GM23338 (cell line): ENCODE measurements at regions not wholly inside any gene's neighbourhood (a gene's known extent, or its start where the extent isn't known, plus 50 kb on each side); places are given as distances from the start of the nearest gene placed in this dataset.

Experiments
- CREB1 ChIP-seq: fragments of 250-450 bp; sonication (Bioruptor Pico); IDR thresholded peaks from 2 replicates; pipeline ENCODE4 v1.5.0; 2020; ENCODE audit warnings: low read depth, mild to moderate bottlenecking, moderate library complexity
- ETS1 ChIP-seq: IDR thresholded peaks from 2 replicates; pipeline ENCODE4 v1.6.1; 2016; ENCODE audit warnings: antibody characterized with exemption
- EZH2 ChIP-seq: fragments of 200-600 bp; sonication (generic); IDR thresholded peaks from one replicate; pipeline ENCODE4 v1.8.0; 2017; ENCODE audit warnings: antibody characterized with exemption, mild to moderate bottlenecking, low read depth; ENCODE audit not compliant: unreplicated experiment
- EZH2phosphoT487 ChIP-seq: fragments of 200-600 bp; sonication (generic); IDR thresholded peaks from one replicate; pipeline ENCODE4 v1.8.1; 2018; ENCODE audit warnings: antibody characterized with exemption; ENCODE audit not compliant: unreplicated experiment
- POLR2AphosphoS5 ChIP-seq: IDR thresholded peaks from 2 replicates; pipeline ENCODE4 v1.6.1; 2016; ENCODE audit warnings: antibody characterized with exemption, low read depth
- STAT1 ChIP-seq: IDR thresholded peaks from one replicate; pipeline ENCODE4 v1.6.1; 2016; ENCODE audit warnings: antibody characterized with exemption; ENCODE audit not compliant: unreplicated experiment
- TF ChIP-seq, protein P1 (sequence below), 2 experiments: fragments of 200-600 bp in 1 of 2; sonication (generic) in 1 of 2; conservative IDR thresholded peaks; 2 replicates each; pipeline versions ENCODE4 v1.5.1 to v1.6.1; 2016 to 2017; ENCODE audit warnings: antibody characterized with exemption in 2 of 2, low read depth in 2 of 2, mild to moderate bottlenecking in 2 of 2, moderate library complexity in 1 of 2
- TF ChIP-seq, protein P2 (sequence below): IDR thresholded peaks from one replicate; pipeline ENCODE4 v1.6.1; 2018; ENCODE audit warnings: antibody characterized with exemption; ENCODE audit not compliant: unreplicated experiment

- no peak for TF ChIP-seq POLR2AphosphoS5
- TF ChIP-seq, protein P1, sequence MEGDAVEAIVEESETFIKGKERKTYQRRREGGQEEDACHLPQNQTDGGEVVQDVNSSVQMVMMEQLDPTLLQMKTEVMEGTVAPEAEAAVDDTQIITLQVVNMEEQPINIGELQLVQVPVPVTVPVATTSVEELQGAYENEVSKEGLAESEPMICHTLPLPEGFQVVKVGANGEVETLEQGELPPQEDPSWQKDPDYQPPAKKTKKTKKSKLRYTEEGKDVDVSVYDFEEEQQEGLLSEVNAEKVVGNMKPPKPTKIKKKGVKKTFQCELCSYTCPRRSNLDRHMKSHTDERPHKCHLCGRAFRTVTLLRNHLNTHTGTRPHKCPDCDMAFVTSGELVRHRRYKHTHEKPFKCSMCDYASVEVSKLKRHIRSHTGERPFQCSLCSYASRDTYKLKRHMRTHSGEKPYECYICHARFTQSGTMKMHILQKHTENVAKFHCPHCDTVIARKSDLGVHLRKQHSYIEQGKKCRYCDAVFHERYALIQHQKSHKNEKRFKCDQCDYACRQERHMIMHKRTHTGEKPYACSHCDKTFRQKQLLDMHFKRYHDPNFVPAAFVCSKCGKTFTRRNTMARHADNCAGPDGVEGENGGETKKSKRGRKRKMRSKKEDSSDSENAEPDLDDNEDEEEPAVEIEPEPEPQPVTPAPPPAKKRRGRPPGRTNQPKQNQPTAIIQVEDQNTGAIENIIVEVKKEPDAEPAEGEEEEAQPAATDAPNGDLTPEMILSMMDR (conservative IDR thresholded peaks at IDR 0.05; ENCODE audit: low read depth in 2 of 2) = no peak
- TF ChIP-seq, protein P2, sequence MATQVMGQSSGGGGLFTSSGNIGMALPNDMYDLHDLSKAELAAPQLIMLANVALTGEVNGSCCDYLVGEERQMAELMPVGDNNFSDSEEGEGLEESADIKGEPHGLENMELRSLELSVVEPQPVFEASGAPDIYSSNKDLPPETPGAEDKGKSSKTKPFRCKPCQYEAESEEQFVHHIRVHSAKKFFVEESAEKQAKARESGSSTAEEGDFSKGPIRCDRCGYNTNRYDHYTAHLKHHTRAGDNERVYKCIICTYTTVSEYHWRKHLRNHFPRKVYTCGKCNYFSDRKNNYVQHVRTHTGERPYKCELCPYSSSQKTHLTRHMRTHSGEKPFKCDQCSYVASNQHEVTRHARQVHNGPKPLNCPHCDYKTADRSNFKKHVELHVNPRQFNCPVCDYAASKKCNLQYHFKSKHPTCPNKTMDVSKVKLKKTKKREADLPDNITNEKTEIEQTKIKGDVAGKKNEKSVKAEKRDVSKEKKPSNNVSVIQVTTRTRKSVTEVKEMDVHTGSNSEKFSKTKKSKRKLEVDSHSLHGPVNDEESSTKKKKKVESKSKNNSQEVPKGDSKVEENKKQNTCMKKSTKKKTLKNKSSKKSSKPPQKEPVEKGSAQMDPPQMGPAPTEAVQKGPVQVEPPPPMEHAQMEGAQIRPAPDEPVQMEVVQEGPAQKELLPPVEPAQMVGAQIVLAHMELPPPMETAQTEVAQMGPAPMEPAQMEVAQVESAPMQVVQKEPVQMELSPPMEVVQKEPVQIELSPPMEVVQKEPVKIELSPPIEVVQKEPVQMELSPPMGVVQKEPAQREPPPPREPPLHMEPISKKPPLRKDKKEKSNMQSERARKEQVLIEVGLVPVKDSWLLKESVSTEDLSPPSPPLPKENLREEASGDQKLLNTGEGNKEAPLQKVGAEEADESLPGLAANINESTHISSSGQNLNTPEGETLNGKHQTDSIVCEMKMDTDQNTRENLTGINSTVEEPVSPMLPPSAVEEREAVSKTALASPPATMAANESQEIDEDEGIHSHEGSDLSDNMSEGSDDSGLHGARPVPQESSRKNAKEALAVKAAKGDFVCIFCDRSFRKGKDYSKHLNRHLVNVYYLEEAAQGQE = no peak
- no peak for TF ChIP-seq EZH2phosphoT487
- no peak for TF ChIP-seq CREB1 (CRISPR knock-in tag)
- TF ChIP-seq EZH2 = no peak
- TF ChIP-seq ETS1 = no peak
- TF ChIP-seq STAT1 = no peak
Measured at GRCh38 chr5:174482607-174483024, 241.8 kb upstream of the MSX2 start.
